HTR-8/SVneo (cell line): ENCODE measurements at regions not wholly inside any gene's neighbourhood (a gene's known extent, or its start where the extent isn't known, plus 50 kb on each side); places are given as distances from the start of the nearest gene placed in this dataset.
"Not testable (repeated sequence)": the region's sequence is repeated elsewhere in the genome, so short reads cannot be mapped to it uniquely, and the experiment has no call there.

Source experiments
- DNase-seq: peaks from one replicate; pipeline ENCODE4 v3.0.0; 2011; ENCODE audit warnings: low spot score, mixed read lengths; ENCODE audit not compliant: insufficient read length
- FAIRE-seq: peaks from 2 replicates; lab custom pipeline; 2011; peaks lifted over from hg19 to GRCh38; lab: Jason Lieb, UNC

DNA sequence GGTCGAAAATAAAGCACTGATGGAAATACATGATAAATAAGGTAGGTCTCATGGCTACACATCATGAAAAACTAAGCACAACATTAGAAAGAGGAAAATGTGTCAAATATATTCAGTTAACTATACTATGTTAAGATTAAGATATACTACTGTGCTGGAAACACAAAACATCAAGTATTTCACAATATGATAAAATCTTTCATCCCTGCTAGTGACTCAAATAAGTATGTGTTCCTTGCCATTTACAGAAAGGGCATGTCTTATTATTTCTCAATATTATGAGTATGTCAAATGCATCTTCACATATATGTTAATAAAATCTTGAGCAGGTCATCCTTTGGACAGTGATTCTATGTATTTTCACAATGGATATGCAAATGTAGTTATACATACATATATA lies 1260.1 kb upstream of the ADGRL2 start:
- no peak for DNase-seq
- no peak for FAIRE-seq

- FAIRE-seq (no peak), DNase-seq (no peak)
Measured at GRCh38 chr1:80540149-80540548, 1260.6 kb upstream of the ADGRL2 start.

GRCh38 chr1:80539298-80539697 lies 1261.4 kb upstream of the ADGRL2 start:
- not testable (repeated sequence) for FAIRE-seq, DNase-seq

DNA sequence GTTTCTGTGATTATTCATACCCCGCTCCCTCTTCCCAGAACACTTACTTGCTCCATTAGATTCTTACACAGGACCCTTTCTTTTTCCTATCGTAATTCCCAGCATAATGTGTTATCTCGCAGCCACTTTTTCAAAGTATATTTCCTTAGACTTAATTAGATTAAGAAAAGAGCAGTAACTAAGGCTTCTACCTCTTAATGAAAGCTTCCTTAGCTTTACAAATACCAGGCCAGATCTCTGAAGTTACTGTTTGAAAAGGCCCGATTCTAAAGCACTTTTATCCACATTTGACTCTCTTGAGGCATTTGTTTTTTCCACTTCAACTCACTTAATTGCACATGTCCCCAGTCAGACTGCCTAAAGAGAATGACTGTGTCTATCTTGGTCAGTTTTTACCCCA lies 1264.3 kb upstream of the ADGRL2 start:
- no peak for DNase-seq
- no peak for FAIRE-seq

DNA sequence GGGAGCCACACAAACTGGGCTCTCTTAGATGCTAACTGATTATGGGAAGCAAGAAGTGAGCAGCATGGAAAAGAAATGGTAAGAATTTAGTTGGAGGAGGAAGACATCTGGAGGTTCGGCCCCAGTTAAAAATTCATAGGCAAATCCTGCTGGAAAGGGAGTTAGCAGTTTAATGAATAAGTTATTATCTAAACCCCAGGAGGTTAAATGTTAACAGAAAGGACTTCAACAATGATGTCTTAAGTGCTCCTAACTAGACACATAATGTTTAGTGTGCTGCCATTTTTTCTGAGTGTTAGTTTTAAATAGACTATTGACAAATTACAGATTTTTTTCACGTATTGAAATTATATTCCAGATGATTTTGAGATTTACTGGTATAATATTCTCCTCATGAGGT lies 1265.3 kb upstream of the ADGRL2 start:
- DNase-seq: no peak
- FAIRE-seq: no peak

DNA sequence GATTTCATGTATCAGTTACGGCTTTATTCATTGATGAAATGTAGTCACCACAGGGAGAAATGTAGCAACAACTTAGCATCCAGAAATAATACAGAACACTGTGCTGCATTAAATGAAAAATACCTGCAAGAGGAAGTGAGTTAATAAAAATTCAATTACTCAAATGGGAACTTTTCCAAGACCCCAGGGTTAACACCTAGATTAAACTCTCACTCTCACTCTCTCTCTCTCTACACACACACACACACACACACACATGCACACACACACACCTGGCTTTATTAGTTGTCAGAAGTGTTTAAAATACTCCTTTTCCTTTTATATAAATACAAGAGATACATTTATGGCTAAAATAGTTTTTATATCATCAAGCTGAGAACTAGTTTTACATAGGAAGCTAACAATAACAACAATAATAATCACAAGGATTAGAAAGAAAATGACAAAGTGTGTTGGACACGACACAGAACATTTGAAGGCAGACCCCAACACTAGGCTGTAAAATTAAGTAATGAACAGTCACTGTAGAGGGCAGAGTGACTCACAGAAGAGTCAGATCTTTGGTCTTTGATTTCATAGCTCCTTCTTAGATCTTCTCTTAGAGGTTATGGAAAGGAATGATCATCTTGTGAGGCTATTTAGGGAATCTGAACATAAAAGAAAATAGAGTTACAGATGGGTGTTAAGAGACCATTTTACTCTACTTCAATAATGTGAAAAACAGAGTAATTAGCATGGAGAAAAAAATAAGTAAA lies 1266.0 kb upstream of the ADGRL2 start:
- FAIRE-seq (no peak), DNase-seq (no peak)

DNA sequence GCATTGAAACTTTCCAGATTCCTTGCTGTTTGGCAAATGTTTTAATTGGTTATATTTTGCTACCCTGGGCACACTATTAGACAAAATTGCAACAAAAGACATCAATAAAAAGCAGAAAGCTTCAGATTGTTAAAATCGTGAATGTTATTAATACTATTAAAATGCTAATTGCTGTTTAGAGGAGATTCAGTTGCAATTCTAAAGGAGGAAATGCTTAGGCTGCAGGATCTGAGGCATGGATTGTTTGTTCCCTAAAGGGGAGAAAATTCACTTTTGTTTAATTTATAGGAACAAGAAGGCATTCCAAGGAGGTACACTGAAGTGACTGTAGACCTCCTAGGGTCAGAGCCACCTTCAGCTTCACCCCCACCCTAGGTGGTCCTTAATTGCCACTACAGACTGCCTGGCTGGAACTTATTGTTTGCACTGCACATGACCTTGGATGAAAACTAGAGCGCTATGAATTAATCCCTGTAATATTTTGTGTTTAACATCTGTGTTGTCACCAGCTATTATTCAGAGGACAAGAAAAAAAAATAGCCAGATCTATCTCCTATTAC lies 1266.9 kb upstream of the ADGRL2 start:
- FAIRE-seq: no peak
- no peak for DNase-seq

DNA sequence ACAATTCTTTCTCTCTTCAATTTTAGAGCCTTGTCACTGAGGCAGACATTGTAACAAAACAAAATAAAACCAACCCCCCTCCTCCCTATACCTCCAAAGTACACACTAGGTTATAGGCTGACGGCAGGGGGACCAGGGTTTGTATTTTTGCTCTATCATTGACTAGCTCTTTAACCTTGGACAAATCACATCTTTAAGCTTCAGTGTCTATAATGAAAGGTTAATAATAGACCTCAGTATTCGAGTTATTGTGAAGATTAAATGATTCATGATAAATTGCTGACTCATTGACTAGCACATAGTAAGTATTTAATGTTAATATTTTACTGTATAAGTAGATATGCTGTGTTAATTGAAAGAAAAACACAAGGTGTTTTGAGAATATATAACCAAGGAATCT lies 1267.6 kb upstream of the ADGRL2 start:
- DNase-seq (no peak), FAIRE-seq (no peak)

DNA sequence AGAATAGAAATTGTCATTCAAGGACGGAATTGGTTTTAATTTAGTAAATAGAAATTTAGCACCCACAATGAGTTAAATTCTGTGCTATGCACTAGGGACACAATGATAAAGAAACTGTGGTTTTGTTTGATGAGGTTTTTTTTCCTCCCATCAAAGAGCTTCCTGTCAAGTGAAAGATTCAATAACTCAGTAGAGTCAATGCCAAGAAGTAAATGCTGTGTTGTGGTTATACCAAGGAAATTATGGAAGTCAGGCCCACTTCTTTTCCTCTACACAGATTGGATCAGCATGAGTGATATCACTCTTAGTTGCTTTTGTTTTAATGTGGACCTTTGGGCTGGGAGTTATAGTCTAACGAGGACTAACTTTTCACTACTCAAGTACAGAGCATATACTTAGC lies 1269.6 kb upstream of the ADGRL2 start:
- no peak for FAIRE-seq

DNA sequence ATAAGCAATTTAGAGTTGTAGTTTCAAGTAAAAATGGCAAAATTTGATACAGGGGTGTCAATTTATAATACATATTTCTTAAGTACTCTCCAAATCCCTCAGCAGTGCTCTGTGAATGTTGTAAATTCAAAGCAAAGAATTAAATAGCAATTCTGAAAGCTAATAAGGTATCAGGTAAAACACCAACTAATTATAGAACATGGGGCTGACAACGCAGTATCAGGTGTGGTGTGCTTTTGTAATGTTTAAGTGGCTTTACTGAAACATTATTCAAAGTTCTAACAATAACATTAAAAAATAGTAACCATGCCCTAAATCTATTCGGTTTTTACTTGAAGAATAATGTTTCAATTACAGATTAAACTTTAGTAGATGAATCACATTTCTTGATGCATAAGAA lies 1271.2 kb upstream of the ADGRL2 start:
- DNase-seq (no peak), FAIRE-seq (no peak)

More for the DNA sequence above, 1269.6 kb upstream of the ADGRL2 start:
- DNase-seq: no peak

DNA sequence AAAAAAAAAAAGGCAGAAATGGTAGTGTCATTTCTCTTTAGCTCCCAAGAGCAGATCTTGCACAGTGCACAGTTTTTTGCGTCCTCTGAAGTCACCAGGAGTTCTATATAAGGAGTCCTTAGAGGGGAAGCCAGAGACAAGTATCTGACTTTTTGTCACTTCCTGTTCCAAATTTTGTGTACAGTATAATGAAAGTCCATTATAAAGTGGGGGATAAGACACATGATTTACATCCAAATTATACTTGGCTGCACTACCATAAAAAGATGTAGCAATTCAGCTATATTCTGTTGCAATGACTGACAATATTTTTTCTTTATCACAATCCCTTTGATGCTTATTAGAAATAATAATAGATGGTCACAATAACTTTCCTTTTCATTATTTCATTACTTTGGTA lies 1276.9 kb upstream of the ADGRL2 start:
- FAIRE-seq (no peak), DNase-seq (no peak)

DNA sequence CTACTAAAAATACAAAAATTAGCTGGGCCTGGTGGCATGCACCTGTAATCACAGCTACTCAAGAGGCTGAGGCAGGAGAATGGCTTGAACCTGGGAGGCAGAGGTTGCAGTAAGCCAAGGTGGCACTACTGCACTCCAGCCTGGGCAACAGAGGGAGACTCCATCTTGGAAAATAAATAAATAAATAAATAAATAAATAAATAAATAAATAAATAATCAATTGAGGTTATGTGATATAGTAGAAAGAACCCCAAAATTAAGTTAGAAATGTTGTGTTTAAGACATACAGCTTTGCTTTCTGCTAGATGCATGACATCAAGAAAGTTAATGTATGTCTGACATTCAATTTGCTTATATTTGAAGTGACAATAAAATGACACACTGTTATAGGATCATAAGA lies 1277.7 kb upstream of the ADGRL2 start:
- not testable (repeated sequence) for DNase-seq, FAIRE-seq

- FAIRE-seq (no peak), DNase-seq (no peak)
Measured at GRCh38 chr1:80520949-80521348, 1279.8 kb upstream of the ADGRL2 start.

GRCh38 chr1:80517062-80517461 lies 1283.7 kb upstream of the ADGRL2 start:
- no peak for FAIRE-seq
- DNase-seq: no peak

GRCh38 chr1:80509965-80510522 lies 1290.7 kb upstream of the ADGRL2 start:
- FAIRE-seq (no peak), DNase-seq (no peak)

DNA sequence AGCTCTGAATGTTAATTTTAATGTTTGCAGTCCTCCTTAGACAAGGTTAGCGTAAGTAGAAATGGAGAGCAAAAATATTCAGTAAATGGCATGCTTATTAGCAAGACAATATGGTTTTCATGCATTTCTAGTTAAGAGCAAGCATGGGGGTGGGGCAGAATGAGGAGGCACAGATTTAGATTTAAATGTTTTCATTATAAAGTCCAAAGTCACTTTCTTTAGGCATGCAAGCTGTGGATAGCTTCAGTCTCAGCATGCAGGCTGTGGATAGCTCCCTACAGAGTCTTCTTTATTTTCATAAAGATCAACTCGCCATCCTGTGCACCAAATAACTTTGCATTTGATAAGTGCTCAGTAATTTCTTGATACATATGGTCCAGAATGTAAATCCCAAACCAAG lies 1294.5 kb upstream of the ADGRL2 start:
- DNase-seq (no peak), FAIRE-seq (no peak)

DNA sequence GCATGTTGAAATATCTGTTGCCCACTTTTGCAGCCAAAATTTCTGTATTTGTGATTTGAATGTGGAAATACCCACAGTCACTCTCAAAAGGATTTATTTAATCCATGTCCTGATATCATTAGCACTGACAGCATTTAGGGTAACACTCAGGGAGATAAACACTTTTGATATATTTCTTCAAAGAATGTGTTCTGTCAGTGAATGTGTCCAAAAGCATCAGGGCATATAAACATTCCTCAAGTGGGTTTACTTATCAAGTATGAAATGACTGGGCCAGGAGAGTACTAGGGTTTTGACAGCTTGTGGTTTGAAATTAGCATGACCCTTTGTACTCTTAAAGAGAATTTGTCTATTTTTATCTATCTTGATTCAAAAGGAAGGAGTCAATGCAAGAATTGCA lies 1302.1 kb upstream of the ADGRL2 start:
- DNase-seq: no peak
- FAIRE-seq: no peak

DNA sequence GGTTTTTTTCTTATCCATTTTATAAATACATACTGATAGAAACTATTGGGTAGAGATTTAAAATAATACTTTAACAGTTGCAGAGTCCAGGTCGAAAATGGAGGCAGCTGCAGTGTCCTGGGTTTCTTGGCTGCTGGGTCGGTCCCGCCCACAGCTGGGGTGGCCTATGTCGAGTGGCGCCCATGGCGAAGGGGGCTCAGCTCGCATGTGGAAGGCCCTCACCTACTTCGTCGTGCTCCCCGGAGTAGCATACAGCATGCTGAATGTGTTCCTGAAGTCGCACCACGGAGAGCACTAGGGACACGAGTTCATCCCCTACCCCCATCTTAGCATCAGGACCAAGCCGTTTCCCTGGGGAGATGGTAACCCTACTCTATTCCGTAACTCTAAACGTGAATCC lies 1304.9 kb upstream of the ADGRL2 start:
- FAIRE-seq (no peak), DNase-seq (no peak)

GRCh38 chr1:80472145-80472544 lies 1328.6 kb upstream of the ADGRL2 start:
- FAIRE-seq (no peak), DNase-seq (no peak)

DNA sequence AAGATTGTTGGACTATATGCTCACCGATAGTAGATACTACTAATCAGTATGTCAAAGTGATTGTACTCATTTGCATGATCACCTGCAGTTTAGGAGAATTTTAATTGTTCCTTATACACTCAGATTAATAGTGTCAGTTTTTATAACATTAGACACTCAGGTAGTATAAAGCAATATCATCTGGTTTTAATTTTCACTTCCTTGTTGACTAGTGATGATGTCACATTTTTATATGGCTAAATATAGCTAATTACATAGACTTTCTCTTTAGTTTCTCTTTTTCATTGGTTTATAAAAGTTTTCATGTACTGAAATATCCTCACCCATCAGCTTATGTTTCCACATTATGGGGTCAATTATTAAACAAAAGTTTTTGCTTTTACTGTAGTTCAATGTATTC lies 1332.4 kb upstream of the ADGRL2 start:
- DNase-seq (no peak), FAIRE-seq (no peak)

DNA sequence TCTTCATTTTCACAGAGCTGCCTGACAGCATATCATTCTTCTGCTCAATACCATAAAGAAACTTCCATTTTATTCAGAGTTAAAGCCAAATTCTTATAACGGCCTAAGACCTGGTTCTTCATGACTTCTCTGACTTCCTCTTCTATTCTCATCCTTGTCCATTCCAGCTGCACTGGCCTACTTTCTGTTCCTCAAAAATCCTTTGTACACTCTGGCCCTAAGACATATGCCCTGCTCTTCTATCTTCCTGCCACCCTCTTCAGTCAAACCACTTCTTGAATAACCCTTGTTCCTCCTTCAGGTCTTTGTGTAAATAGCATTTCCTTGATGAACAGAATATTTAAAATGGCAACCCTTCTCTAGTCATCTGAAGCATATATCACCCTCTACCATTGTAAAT lies 1338.7 kb upstream of the ADGRL2 start:
- FAIRE-seq (no peak), DNase-seq (no peak)

- DNase-seq: no peak
- no peak for FAIRE-seq
Measured at GRCh38 chr1:80457409-80457808, 1343.3 kb upstream of the ADGRL2 start.
